ENCODE measurements at regions not wholly inside any gene's neighbourhood (a gene's known extent, or its start where the extent isn't known, plus 50 kb on each side); places are given as distances from the start of the nearest gene placed in this dataset.

- Histone ChIP-seq H3K4me1 (ENCODE audit: insufficient read depth, low read length) (no peaks in the 10 kb centered on the region), H3K9me3 (ENCODE audit: control insufficient read depth in 1 of 2, insufficient read depth in 1 of 2, low read length in 2 of 2) (peaks cover 0 to 56% of the 10 kb centered on the region in 2 experiments), H3K27ac (ENCODE audit: low read depth in 1 of 2, low read length in 2 of 2) (no peak overlapping the region), H3K4me3 (ENCODE audit: low read length) (no peak overlapping the region), H3K27me3 (ENCODE audit: control insufficient read depth in 1 of 2, insufficient read depth in 2 of 2, low read length in 2 of 2) (no peaks in the 10 kb centered on the region), H3K36me3 (ENCODE audit: insufficient read depth, low read length) (no peaks in the 10 kb centered on the region)
- Mint-ChIP-seq H3K9me3 (peaks cover 8% of the 10 kb centered on the region), H3K4me3 (no peak overlapping the region), H3K27me3 (no peaks in the 10 kb centered on the region), H3K4me1 (ENCODE audit: low read depth) (no peaks in the 10 kb centered on the region), H3K36me3 (ENCODE audit: low read depth) (no peaks in the 10 kb centered on the region), H3K27ac (no peak overlapping the region)
- CTCF ChIA-PET = no interaction called here
- DNase-seq (no peak), ATAC-seq (ENCODE audit: poor library complexity) (no peak)
- TF ChIP-seq CTCF (IDR thresholded peaks at IDR 0.05) = no peak
- POLR2A ChIA-PET = no interaction called here
- intact Hi-C loops (cut with DNase I, micrococcal nuclease) = no loop called here
Measured at GRCh38 chr10:131673396-131673795, 227.4 kb upstream of the PPP2R2D start.

GRCh38 chr10:131674130-131674529, 226.7 kb upstream of the PPP2R2D start:
- no peak overlapping the region for H3K4me3 ChIP-seq (ENCODE audit: low read length)
- H3K9me3 ChIP-seq (ENCODE audit: control insufficient read depth in 1 of 2, insufficient read depth in 1 of 2, low read length in 2 of 2) = peaks cover 0 to 60% of the 10 kb centered on the region in 2 experiments
- no peaks in the 10 kb centered on the region for H3K27me3 ChIP-seq (ENCODE audit: control insufficient read depth in 1 of 2, insufficient read depth in 2 of 2, low read length in 2 of 2)
- no peak for DNase-seq
- TF ChIP-seq CTCF (IDR thresholded peaks at IDR 0.05) = no peak
- H3K36me3 ChIP-seq (ENCODE audit: insufficient read depth, low read length) = no peaks in the 10 kb centered on the region
- Mint-ChIP-seq H3K27me3 (peaks cover 4% of the 10 kb centered on the region), H3K36me3 (ENCODE audit: low read depth) (no peaks in the 10 kb centered on the region), H3K9me3 (peaks cover 8% of the 10 kb centered on the region), H3K27ac (no peak overlapping the region), H3K4me1 (ENCODE audit: low read depth) (no peaks in the 10 kb centered on the region), H3K4me3 (no peak overlapping the region)
- H3K27ac ChIP-seq (ENCODE audit: low read depth in 1 of 2, low read length in 2 of 2) = no peak overlapping the region
- intact Hi-C loops (cut with DNase I, micrococcal nuclease) = no loop called here
- ChIA-PET POLR2A (no interaction called here), CTCF (no interaction called here)
- no peaks in the 10 kb centered on the region for H3K4me1 ChIP-seq (ENCODE audit: insufficient read depth, low read length)
- no peak for ATAC-seq (ENCODE audit: poor library complexity)

GRCh38 chr10:131675104-131675503, 225.7 kb upstream of the PPP2R2D start:
- H3K36me3 ChIP-seq (ENCODE audit: insufficient read depth, low read length) = no peaks in the 10 kb centered on the region
- no peak for DNase-seq
- peaks cover 0 to 59% of the 10 kb centered on the region in 2 experiments for H3K9me3 ChIP-seq (ENCODE audit: control insufficient read depth in 1 of 2, insufficient read depth in 1 of 2, low read length in 2 of 2)
- Mint-ChIP-seq H3K27me3 (peaks cover 7% of the 10 kb centered on the region), H3K4me1 (ENCODE audit: low read depth) (no peaks in the 10 kb centered on the region), H3K27ac (no peak overlapping the region), H3K9me3 (peaks cover 8% of the 10 kb centered on the region), H3K36me3 (ENCODE audit: low read depth) (no peaks in the 10 kb centered on the region), H3K4me3 (no peak overlapping the region)
- no peak overlapping the region for H3K27ac ChIP-seq (ENCODE audit: low read depth in 1 of 2, low read length in 2 of 2)
- no peak for ATAC-seq (ENCODE audit: poor library complexity)
- CTCF ChIA-PET = no interaction called here
- POLR2A ChIA-PET = no interaction called here
- TF ChIP-seq CTCF (IDR thresholded peaks at IDR 0.05) = no peak
- no peaks in the 10 kb centered on the region for H3K27me3 ChIP-seq (ENCODE audit: control insufficient read depth in 1 of 2, insufficient read depth in 2 of 2, low read length in 2 of 2)
- no peak overlapping the region for H3K4me3 ChIP-seq (ENCODE audit: low read length)
- intact Hi-C loops (cut with DNase I, micrococcal nuclease) = no loop called here
- H3K4me1 ChIP-seq (ENCODE audit: insufficient read depth, low read length) = no peaks in the 10 kb centered on the region
